ENCODE measurements at regions not wholly inside any gene's neighbourhood (a gene's known extent, or its start where the extent isn't known, plus 50 kb on each side); places are given as distances from the start of the nearest gene placed in this dataset.

DNA sequence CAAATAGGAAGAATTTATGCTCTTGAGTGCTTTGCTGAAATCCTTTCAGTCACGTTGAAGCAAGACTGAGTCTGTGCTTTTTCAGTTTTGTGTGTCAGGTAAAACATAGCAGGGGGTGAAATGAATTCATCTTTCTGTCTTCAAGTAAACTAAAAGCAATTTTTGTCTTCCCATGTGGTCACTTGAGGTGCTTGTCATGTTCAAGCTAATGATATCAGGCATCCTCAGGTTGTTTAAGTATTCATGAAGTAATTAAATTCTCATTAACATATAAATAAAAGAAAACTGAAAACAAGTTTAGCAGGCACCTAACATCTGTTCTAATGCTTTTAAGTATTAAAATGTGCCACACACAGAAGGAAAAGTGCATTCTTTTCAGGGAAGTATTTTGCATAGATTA is 2701.3 kb downstream of the PCDH9 start:
- no peak for TF ChIP-seq FOXM1 (CRISPR knock-in tag; IDR thresholded peaks at IDR 0.05)
- no peak for TF ChIP-seq ZNF780A (CRISPR knock-in tag; IDR thresholded peaks at IDR 0.05)
- TF ChIP-seq, protein P1, sequence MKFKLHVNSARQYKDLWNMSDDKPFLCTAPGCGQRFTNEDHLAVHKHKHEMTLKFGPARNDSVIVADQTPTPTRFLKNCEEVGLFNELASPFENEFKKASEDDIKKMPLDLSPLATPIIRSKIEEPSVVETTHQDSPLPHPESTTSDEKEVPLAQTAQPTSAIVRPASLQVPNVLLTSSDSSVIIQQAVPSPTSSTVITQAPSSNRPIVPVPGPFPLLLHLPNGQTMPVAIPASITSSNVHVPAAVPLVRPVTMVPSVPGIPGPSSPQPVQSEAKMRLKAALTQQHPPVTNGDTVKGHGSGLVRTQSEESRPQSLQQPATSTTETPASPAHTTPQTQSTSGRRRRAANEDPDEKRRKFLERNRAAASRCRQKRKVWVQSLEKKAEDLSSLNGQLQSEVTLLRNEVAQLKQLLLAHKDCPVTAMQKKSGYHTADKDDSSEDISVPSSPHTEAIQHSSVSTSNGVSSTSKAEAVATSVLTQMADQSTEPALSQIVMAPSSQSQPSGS (CRISPR knock-in tag; IDR thresholded peaks at IDR 0.05) = no peak
- TF ChIP-seq, protein P2, sequence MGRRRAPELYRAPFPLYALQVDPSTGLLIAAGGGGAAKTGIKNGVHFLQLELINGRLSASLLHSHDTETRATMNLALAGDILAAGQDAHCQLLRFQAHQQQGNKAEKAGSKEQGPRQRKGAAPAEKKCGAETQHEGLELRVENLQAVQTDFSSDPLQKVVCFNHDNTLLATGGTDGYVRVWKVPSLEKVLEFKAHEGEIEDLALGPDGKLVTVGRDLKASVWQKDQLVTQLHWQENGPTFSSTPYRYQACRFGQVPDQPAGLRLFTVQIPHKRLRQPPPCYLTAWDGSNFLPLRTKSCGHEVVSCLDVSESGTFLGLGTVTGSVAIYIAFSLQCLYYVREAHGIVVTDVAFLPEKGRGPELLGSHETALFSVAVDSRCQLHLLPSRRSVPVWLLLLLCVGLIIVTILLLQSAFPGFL (CRISPR knock-in tag; IDR thresholded peaks at IDR 0.05) = no peak
- TF ChIP-seq ZFYVE20 (CRISPR knock-in tag; IDR thresholded peaks at IDR 0.05; ENCODE audit: borderline replicate concordance, low read depth) = no peak
- TF ChIP-seq PITX1 (CRISPR knock-in tag; IDR thresholded peaks at IDR 0.05) = no peak
- TF ChIP-seq ZFP82 (CRISPR knock-in tag; IDR thresholded peaks at IDR 0.05; ENCODE audit: borderline replicate concordance) = no peak
- TF ChIP-seq JUN (CRISPR knock-in tag; IDR thresholded peaks at IDR 0.05) = no peak
- TF ChIP-seq, protein P3, sequence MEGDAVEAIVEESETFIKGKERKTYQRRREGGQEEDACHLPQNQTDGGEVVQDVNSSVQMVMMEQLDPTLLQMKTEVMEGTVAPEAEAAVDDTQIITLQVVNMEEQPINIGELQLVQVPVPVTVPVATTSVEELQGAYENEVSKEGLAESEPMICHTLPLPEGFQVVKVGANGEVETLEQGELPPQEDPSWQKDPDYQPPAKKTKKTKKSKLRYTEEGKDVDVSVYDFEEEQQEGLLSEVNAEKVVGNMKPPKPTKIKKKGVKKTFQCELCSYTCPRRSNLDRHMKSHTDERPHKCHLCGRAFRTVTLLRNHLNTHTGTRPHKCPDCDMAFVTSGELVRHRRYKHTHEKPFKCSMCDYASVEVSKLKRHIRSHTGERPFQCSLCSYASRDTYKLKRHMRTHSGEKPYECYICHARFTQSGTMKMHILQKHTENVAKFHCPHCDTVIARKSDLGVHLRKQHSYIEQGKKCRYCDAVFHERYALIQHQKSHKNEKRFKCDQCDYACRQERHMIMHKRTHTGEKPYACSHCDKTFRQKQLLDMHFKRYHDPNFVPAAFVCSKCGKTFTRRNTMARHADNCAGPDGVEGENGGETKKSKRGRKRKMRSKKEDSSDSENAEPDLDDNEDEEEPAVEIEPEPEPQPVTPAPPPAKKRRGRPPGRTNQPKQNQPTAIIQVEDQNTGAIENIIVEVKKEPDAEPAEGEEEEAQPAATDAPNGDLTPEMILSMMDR (CRISPR knock-in tag; IDR thresholded peaks at IDR 0.05) = no peak
- TF ChIP-seq MTA3 (CRISPR knock-in tag; IDR thresholded peaks at IDR 0.05) = no peak
- TF ChIP-seq ZMAT3 (CRISPR knock-in tag; conservative IDR thresholded peaks at IDR 0.05) = no peak
- no peak for TF ChIP-seq ARNT (IDR thresholded peaks at IDR 0.05)
- no peak for TF ChIP-seq SP1 (IDR thresholded peaks at IDR 0.05)
- no peak for TF ChIP-seq SP1 (CRISPR knock-in tag; IDR thresholded peaks at IDR 0.05)
- no peak for TF ChIP-seq FOXK1 (CRISPR knock-in tag; IDR thresholded peaks at IDR 0.05; ENCODE audit: borderline replicate concordance, low read depth)
